Ishikawa (cell line): ENCODE measurements at regions not wholly inside any gene's neighbourhood (a gene's known extent, or its start where the extent isn't known, plus 50 kb on each side); places are given as distances from the start of the nearest gene placed in this dataset.

ENCODE experiments used
- CEBPB ChIP-seq: IDR thresholded peaks from 2 replicates; pipeline ENCODE4 v1.6.1; 2012
- CREB1 ChIP-seq: IDR thresholded peaks from 2 replicates; pipeline ENCODE4 v1.6.1; 2012; ENCODE audit warnings: low read depth
- EGR1 ChIP-seq: IDR thresholded peaks from 2 replicates; pipeline ENCODE4 v1.6.1; 2012
- EP300 ChIP-seq: IDR thresholded peaks from 2 replicates; pipeline ENCODE4 v1.6.1; 2012; ENCODE audit warnings: borderline replicate concordance
- FOXM1 ChIP-seq: IDR thresholded peaks from 2 replicates; pipeline ENCODE4 v1.6.1; 2012; ENCODE audit warnings: low read depth, borderline replicate concordance
- NFIC ChIP-seq: IDR thresholded peaks from 2 replicates; pipeline ENCODE4 v1.6.1; 2012
- RAD21 ChIP-seq: IDR thresholded peaks from 2 replicates; pipeline ENCODE4 v1.6.1; 2012; ENCODE audit warnings: low read depth
- TAF1 ChIP-seq: IDR thresholded peaks from 2 replicates; pipeline ENCODE4 v1.6.1; 2012; ENCODE audit warnings: low read depth, mild to moderate bottlenecking
- TCF12 ChIP-seq: IDR thresholded peaks from 2 replicates; pipeline ENCODE4 v1.6.1; 2012; ENCODE audit warnings: low read depth
- TEAD4 ChIP-seq: IDR thresholded peaks from 2 replicates; pipeline ENCODE4 v1.6.1; 2012
- YY1 ChIP-seq: IDR thresholded peaks from 2 replicates; pipeline ENCODE4 v1.6.1; 2012; ENCODE audit warnings: low read depth
- ZBTB7A ChIP-seq: IDR thresholded peaks from 2 replicates; pipeline ENCODE4 v1.6.1; 2012; ENCODE audit warnings: low read depth
- TF ChIP-seq, protein P1 (sequence below): IDR thresholded peaks from 2 replicates; pipeline ENCODE4 v1.6.1; 2012; ENCODE audit warnings: low read depth, mild to moderate bottlenecking
- TF ChIP-seq, protein P2 (sequence below): IDR thresholded peaks from 2 replicates; pipeline ENCODE4 v1.6.1; 2012
- TF ChIP-seq, protein P3 (sequence below): IDR thresholded peaks from 2 replicates; pipeline ENCODE4 v1.6.1; 2012

DNA sequence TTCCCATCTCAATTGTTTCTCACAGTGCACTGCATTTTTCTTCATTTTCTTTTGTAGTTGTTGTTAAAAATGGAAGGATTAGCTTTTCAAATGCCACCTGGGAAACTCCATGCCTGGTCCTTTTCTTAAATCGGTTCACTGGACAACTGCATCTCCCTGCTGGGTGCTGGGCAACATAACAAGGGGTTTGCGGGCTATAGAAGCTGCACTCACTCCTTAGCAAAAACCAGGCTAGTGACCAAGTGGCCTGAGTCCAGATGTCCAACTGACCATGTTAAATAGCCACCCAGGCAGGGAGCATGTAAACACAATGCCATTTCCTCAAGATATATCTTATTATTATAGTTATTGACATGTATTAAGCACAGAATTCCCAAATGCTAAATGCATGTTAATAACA, 264.9 kb downstream of the ICOS start:
- TF ChIP-seq TAF1 (no peak), YY1 (no peak), TEAD4 (no peak), CEBPB (no peak), CREB1 (no peak)
- TF ChIP-seq, protein P1, sequence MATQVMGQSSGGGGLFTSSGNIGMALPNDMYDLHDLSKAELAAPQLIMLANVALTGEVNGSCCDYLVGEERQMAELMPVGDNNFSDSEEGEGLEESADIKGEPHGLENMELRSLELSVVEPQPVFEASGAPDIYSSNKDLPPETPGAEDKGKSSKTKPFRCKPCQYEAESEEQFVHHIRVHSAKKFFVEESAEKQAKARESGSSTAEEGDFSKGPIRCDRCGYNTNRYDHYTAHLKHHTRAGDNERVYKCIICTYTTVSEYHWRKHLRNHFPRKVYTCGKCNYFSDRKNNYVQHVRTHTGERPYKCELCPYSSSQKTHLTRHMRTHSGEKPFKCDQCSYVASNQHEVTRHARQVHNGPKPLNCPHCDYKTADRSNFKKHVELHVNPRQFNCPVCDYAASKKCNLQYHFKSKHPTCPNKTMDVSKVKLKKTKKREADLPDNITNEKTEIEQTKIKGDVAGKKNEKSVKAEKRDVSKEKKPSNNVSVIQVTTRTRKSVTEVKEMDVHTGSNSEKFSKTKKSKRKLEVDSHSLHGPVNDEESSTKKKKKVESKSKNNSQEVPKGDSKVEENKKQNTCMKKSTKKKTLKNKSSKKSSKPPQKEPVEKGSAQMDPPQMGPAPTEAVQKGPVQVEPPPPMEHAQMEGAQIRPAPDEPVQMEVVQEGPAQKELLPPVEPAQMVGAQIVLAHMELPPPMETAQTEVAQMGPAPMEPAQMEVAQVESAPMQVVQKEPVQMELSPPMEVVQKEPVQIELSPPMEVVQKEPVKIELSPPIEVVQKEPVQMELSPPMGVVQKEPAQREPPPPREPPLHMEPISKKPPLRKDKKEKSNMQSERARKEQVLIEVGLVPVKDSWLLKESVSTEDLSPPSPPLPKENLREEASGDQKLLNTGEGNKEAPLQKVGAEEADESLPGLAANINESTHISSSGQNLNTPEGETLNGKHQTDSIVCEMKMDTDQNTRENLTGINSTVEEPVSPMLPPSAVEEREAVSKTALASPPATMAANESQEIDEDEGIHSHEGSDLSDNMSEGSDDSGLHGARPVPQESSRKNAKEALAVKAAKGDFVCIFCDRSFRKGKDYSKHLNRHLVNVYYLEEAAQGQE, result no peak

DNA sequence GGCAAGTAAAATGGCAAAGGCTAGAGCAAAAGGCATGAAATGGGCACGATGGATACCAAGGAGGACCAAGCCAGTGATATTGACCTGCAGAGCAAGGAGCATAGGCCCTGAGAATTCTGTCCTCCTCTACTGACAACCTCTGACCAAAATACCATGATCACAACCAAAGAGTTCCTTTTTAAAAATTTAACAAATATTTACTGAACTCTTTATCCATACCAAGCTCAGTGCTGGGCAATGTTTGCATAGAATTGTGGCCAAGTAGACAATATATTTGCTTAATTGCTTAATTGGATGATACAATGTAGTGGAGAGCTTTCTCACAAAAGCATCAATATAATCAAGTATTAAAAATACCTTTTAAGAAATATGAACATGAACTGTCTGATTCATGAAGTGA, 265.7 kb downstream of the ICOS start:
- TF ChIP-seq TAF1 (no peak), CEBPB (no peak), FOXM1 (no peak), RAD21 (no peak), YY1 (no peak), CREB1 (no peak)
- TF ChIP-seq, protein P2, sequence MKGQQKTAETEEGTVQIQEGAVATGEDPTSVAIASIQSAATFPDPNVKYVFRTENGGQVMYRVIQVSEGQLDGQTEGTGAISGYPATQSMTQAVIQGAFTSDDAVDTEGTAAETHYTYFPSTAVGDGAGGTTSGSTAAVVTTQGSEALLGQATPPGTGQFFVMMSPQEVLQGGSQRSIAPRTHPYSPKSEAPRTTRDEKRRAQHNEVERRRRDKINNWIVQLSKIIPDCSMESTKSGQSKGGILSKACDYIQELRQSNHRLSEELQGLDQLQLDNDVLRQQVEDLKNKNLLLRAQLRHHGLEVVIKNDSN, result no peak
- TF ChIP-seq, protein P1, result no peak

DNA sequence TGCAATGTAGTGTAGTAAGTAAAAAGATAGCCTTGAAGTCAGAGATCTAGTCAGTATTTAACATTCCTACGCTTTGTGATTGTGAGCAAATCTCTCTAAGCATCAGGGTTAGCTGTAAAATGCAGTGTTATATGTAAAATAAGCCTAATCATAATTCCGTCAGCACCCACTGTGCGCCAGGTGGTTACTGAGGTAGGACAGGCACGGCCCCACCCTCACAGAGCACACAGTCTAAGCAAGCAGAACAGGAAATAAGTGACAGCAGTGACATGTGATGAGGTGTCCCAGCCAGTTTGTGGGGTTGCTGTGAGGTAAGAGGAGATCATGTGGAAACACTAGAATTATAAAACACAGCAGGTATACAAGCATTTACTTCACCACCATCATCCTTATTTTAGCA, 267.1 kb downstream of the ICOS start:
- TF ChIP-seq CEBPB, result no peak
- TF ChIP-seq FOXM1, result no peak
- TF ChIP-seq, protein P1, result no peak
- TF ChIP-seq, protein P2, result no peak
- TF ChIP-seq TCF12, result no peak
- no peak for TF ChIP-seq TAF1
- no peak for TF ChIP-seq EP300
- TF ChIP-seq NFIC, result no peak

DNA sequence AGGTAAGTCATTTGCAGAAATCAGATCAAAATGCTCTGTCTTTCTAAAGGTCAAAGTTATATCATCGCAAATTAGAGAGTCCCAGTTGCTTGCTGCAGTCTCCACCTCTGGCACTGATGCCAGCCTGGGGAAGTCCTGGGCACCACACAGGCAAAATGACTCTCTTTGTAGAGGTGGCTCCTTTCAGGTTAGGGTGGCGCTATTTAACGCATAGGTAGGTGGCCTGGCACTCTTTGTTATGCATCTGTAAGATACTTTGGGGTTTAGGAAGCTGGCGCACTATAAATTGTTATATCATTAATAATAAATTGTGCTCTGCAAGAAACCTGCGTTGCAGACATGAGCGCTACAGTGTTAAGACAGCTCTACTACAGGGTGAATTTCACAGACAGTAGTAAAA, 268.5 kb downstream of the ICOS start:
- no peak for TF ChIP-seq RAD21

DNA sequence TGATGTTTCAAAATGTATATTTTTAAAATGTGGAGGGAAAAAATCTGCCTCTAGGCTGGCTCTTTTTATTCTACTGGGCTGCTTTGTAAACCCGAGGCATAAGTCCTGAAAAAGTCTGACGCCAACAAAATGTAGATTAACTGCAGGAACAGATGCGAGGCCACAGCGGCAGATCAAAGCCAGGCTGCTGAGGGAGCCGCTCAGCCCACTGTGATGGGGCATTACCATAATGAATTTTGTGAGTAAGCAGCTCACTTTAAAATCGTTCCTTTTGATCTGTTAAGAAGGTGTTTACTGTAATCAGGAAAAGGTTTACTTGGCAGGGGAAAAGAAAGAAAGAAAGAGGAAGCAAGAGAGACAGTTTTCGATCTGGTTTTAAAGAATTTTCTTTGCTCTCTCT, 269.0 kb downstream of the ICOS start:
- no peak for TF ChIP-seq ZBTB7A

DNA sequence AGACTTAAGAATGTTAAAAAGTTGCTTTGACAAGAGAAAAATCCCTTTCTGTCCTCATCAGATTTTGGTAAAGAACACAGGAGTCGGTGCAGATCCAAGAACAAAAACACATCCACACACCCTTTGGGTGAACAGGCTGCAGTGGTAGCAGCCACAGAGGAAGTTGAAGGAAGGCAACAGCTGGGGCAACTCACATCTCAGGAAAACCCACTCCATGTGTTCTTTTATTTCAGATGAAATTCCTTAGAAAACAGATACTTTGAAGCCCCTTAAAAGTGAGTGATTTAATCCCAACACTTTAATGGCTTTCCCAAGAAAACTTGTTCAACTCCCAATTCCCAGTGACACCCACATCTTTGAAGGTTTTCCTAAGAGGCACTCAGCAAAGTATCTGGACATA, 271.3 kb downstream of the ICOS start:
- TF ChIP-seq EGR1 (no peak), ZBTB7A (no peak), TEAD4 (no peak), FOXM1 (no peak), RAD21 (no peak), CREB1 (no peak), YY1 (no peak), EP300 (no peak), TCF12 (no peak), CEBPB (no peak), TAF1 (no peak)
- TF ChIP-seq, protein P1, result no peak
- TF ChIP-seq, protein P3, sequence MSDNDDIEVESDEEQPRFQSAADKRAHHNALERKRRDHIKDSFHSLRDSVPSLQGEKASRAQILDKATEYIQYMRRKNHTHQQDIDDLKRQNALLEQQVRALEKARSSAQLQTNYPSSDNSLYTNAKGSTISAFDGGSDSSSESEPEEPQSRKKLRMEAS, result no peak
